Lung (tissue), 9 donors: ENCODE measurements at regions not wholly inside any gene's neighbourhood (a gene's known extent, or its start where the extent isn't known, plus 50 kb on each side); places are given as distances from the start of the nearest gene placed in this dataset.
"Not testable (repeated sequence)": the region's sequence is repeated elsewhere in the genome, so short reads cannot be mapped to it uniquely, and the experiment has no call there.

ENCODE experiments used
- ATAC-seq: fragments of 200-7000 bp; cut with Tn5 transposase; one replicate; pipeline ENCODE4 v1.9.1; 2020; ENCODE audit warnings: moderate number of reproducible peaks; ENCODE audit not compliant: insufficient read depth, low FRiP score
- DNase-seq, 3 donors: peaks; one replicate each; pipeline ENCODE4 v3.0.0-alpha.2; 2013 to 2017
- H3K27ac ChIP-seq, 2 donors: one replicate each; pipeline ENCODE4 v1.5.1; 2013; ENCODE audit warnings: mild to moderate bottlenecking in 2 of 2, moderate library complexity in 2 of 2, control low read depth in 1 of 2, inconsistent platforms in 1 of 2, low read depth in 1 of 2, low read length in 1 of 2
- H3K27me3 ChIP-seq, 3 donors: one replicate each; pipeline ENCODE4 v1.5.1; 2013; ENCODE audit warnings: low read length in 2 of 3; ENCODE audit not compliant: control insufficient read depth in 3 of 3, insufficient read depth in 3 of 3
- H3K36me3 ChIP-seq, 4 donors: one replicate each; pipeline ENCODE4 v1.5.1; 2013; ENCODE audit warnings: low read length in 4 of 4, mild to moderate bottlenecking in 1 of 4, moderate library complexity in 1 of 4; ENCODE audit not compliant: control insufficient read depth in 4 of 4, insufficient read depth in 4 of 4
- H3K4me1 ChIP-seq, 5 donors: one replicate each; pipeline ENCODE4 v1.5.1; 2013; ENCODE audit warnings: low read length in 5 of 5, mild to moderate bottlenecking in 2 of 5, moderate library complexity in 1 of 5; ENCODE audit not compliant: control insufficient read depth in 5 of 5, insufficient read depth in 5 of 5
- H3K4me3 ChIP-seq: one replicate; pipeline ENCODE4 v1.5.1; 2013; ENCODE audit warnings: mild to moderate bottlenecking, control low read depth, moderate library complexity
- H3K9ac ChIP-seq, 2 donors: one replicate each; pipeline ENCODE4 v1.5.1; 2013; ENCODE audit warnings: low read length in 2 of 2, control low read depth in 1 of 2; ENCODE audit not compliant: insufficient read depth in 1 of 2
- H3K9me3 ChIP-seq, 4 donors: one replicate each; pipeline ENCODE4 v1.5.1; 2013; ENCODE audit warnings: low read length in 3 of 4, mild to moderate bottlenecking in 1 of 4, moderate library complexity in 1 of 4; ENCODE audit not compliant: control insufficient read depth in 4 of 4, insufficient read depth in 3 of 4
- WGBS, 2 donors: extraction: QIAGEN DNeasy Blood & Tissue Kit; methylation state at CpG; one replicate each; pipeline ENCODE4 v1.1.7; 2013; 5-methylcytosine and 5-hydroxymethylcytosine counted together
- donor health status: Bipolar disorder and iron deficiency.
- donor health status: healthy.
- donor health status: DM: yes; HTN: yes; CAD: no.

DNA sequence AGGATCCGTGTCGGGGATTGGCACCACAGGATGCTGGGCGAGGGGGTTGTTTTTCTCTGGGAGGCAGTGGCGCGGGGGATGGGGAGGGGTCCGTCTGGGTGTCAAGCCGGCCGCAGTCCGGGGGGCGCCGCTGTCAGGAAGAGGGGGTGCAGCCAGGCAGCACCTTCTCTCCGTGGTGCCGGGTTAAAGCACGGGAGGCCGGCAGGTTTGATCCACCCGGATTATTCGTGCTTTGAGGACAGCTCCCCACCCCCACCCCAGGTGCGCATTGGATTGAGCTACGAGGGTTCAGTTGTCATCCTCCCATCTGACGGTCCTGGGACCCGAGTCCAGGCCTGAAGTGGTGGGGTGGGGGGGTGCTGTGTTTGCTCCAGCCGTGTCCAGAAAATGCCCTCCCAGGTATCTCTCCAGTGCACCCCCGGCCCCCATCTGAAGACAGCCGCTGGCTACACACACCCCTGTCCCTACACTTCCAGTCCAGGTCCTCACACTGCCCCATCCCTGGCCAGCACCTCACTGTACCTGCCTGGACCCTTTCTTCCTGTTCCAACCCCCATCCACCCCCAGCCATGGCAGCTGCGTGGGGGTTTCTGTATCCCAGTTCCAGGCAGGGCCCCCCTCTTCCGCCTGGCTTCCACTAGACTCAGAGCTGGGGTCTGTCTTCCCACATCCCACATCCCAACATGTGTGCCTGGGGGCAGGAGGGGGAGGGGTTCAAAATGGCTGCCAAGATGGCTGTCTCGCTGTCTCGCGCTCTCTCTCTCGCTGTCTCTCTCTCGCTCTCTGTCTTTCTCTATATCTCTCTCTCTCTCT is 114.0 kb downstream of the CRLF3 start:
- Histone ChIP-seq H3K4me3 (peak overlapping the region; percentile 68), H3K4me1 (peaks cover 0 to 22% (median 6%) of the 10 kb centered on the region in 5 donors)
- H3K9ac ChIP-seq, H3K9me3 ChIP-seq, H3K36me3 ChIP-seq, H3K27me3 ChIP-seq, DNase-seq, ATAC-seq, H3K27ac ChIP-seq: not testable (repeated sequence)
- WGBS, 2 donors = 24 to 25% methylated on average over 26 to 31 of the region's 31 CpGs

DNA sequence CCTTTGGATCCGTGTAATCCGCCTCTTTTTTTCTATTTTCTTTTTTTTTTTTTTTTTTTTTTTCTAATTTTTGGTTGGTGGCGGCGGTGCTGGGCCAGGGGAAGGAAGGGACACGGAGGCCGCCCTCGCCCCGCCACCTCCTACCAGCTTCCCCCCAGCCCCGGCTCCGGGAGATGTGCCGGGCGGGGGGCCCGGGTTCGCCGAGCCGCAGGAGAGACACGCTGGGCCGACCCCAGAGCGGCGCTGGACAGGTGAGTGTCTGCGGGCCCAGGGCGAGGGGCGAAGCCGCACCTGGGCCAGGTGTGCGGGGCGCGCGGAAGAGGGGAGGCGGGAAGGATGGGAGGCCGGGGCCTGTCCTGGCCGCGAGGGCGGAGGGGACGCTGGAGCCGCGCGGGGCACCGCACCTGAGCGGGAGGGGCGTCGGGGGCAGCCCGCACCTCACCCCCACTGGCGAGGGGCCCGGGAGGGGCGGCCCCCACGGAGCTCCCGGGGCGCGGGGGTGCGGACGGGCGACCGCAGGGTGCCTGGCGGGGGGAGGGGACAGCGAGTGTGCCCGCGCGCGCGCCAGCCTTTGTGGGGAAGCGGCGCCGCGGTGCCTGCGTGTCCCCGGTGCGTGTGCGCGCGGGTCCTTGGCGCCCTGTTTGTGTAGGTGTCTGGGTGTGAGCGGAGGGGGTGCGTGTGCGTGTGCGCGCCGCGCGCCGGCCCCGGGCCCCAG is 114.8 kb downstream of the CRLF3 start:
- not testable (repeated sequence) for H3K9me3 ChIP-seq, H3K9ac ChIP-seq, H3K36me3 ChIP-seq, H3K27ac ChIP-seq, H3K27me3 ChIP-seq, ATAC-seq
- Histone ChIP-seq H3K4me1 (peaks cover 0 to 25% (median 6%) of the 10 kb centered on the region in 5 donors), H3K4me3 (peak overlapping the region; percentile 68)
- 1% methylated on average over 33 to 81 of the region's 81 CpGs for WGBS, 2 donors
- peak in 1 of 3 donors; percentile 48 for DNase-seq

DNA sequence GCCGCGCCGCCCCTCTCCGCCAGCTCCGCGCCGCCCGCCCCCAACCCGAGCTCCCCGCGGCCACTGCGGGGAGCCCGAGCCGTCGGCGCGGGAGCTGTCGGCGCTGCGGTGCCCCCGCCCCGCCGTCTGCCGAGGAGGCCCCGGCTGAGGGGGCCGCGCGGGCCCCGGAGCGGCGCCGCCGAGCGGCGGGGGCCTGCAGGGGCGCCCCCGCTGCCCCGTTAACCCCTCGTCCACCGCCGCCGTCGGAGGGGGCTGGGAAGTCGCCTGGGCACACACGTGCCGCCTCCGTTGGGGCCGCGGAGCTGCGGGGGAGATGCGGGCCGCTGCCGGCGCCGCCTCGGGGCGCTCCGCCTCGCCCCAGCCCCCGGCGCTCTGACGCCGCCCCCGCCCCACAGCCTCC is 115.4 kb downstream of the CRLF3 start:
- H3K27me3 ChIP-seq, H3K36me3 ChIP-seq, H3K9ac ChIP-seq, H3K27ac ChIP-seq, H3K9me3 ChIP-seq: not testable (repeated sequence)
- H3K4me3 ChIP-seq = peak overlapping the region; percentile 56
- WGBS, 2 donors = 0% methylated on average over 4 to 63 of the region's 64 CpGs
- DNase-seq (peak in 2 of 3 donors; percentile 50 to 64), ATAC-seq (peak; percentile 8)
- H3K4me1 ChIP-seq = peaks cover 0 to 25% (median 6%) of the 10 kb centered on the region in 5 donors

DNA sequence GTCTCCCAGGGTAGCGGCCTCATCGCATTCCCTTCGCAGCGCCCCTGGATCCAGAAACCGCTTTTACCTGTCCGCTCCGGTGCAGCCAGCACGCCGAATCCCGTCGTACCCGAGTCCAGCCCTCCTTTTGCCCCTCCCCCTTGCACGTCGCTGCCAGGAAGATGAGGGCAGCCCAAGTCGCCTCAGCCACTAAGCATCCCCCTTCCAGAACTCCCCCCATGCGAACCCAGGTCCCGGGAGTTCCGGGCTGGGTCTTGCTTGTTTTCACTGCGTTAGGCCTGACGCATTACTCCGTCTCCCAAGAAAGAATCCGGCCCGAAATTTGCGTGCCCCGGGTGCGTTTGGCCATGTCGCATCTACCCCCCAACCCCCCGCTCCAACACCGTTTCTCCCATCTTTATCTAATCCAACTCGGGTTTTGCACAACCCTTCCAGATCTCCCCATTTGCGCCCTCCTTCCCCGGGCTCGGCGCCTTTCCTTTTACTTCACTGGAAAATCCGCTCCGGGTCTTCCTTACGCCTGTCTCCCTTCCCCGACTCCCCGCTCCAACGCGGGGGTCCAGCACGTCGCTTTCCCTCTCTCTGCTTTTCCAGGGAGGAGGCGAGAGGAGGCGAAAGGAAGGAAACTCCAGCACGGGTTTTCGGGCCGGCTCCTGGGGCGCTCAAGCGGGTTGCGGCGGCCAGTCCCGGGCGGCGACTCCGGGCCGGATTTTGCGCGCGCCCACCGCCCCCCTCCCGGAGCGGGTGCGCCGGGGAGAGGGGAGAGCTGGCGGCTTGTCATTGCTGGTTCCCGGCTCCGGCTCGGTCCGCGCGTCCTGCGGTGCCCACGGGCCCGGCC is 116.0 kb downstream of the CRLF3 start:
- not testable (repeated sequence) for H3K36me3 ChIP-seq, H3K9me3 ChIP-seq, H3K27me3 ChIP-seq
- peak; percentile 98 to 99 (median 98) for DNase-seq
- Histone ChIP-seq H3K4me1 (peaks cover 0 to 25% (median 6%) of the 10 kb centered on the region in 5 donors), H3K4me3 (peak overlapping the region; percentile 56), H3K27ac (peak overlapping the region in 1 of 2 donors; percentile 41), H3K9ac (peak overlapping the region; percentile 37 to 82)
- ATAC-seq = peak; percentile 87
- WGBS, 2 donors = 0% methylated on average over 53 to 75 of the region's 75 CpGs

DNA sequence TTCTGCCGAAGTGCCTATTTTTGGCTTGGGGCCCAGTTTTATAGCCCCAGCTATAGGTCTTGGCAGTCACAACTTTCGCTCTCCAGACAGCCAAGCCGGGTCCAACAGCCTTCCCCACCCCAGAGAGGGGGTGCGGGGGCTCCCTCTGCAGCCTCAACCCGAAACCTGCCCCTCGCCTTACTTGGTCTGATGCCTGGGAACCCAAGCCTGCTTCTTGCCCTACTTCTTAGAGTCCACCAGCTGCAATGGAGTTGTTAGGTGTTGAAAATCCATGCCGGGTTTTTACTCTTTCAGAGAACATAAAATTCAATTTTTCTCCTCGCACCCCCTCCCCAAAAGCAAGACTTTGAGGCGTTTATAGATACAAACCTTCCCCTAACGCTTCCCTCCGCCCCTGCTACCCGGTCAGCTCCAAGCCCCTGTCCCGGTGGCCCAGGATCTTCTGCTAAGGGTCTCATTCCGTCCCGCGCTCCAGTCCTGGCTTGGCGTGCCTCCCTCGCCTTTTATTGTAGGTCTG is 116.7 kb downstream of the CRLF3 start:
- not testable (repeated sequence) for ATAC-seq, H3K27me3 ChIP-seq, H3K9me3 ChIP-seq, H3K36me3 ChIP-seq
- Histone ChIP-seq H3K9ac (peak overlapping the region; percentile 37 to 82), H3K4me1 (peaks cover 0 to 25% (median 6%) of the 10 kb centered on the region in 5 donors), H3K4me3 (peak overlapping the region; percentile 56), H3K27ac (peak overlapping the region in 1 of 2 donors; percentile 41)
- peak; percentile 85 to 92 (median 91) for DNase-seq
- WGBS, 2 donors = 1% methylated on average over 18 of the region's 18 CpGs

DNA sequence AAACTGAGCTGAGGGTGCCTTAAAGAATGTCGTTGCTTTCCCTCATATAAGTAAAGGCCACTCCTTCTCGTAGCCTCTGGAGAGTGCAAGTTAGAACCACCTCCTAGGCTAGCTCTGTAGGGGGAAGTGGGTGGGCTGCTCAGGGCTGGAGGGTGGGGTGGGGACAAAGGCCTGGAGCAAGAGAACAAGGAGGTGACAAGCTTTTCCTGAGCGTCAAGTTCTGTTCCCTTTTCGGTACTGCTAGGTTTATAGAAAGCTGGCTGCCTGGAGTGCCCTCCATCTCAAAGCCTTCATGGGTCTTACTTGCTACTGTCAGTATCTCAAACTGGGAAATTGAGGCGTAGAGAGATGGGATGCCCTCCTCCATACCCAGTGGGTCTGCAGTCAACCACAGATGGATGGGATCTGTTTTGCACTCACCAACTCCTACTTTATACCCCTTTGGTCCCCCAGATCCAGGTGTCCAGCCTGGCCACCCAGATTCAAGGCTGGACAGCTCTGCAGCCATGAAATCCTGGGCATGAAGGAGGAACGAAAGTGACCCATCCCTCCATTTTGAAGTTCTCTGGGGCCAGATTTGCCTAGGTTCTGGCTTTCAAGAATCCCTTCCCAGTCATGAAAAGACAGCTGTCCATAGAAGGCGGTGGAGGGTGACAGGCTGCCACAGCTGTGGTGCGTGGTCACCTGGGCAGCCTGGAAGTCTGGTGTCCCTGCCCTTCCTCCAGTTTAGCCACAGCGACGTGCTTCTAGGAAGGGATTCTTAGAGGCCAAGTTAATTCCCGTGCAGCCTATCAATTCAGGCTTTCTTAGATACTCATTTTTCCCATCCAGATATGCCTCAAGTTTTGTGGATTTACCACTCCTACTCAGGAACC is 117.8 kb downstream of the CRLF3 start:
- WGBS, 2 donors = 31 to 44% methylated on average over 11 of the region's 11 CpGs
- H3K9me3 ChIP-seq, H3K4me3 ChIP-seq, H3K27me3 ChIP-seq, ATAC-seq, H3K36me3 ChIP-seq, DNase-seq, H3K27ac ChIP-seq: not testable (repeated sequence)
- peaks cover 0 to 25% (median 6%) of the 10 kb centered on the region in 5 donors for H3K4me1 ChIP-seq
- H3K9ac ChIP-seq = peak overlapping the region in 1 of 2 donors; percentile 13

DNA sequence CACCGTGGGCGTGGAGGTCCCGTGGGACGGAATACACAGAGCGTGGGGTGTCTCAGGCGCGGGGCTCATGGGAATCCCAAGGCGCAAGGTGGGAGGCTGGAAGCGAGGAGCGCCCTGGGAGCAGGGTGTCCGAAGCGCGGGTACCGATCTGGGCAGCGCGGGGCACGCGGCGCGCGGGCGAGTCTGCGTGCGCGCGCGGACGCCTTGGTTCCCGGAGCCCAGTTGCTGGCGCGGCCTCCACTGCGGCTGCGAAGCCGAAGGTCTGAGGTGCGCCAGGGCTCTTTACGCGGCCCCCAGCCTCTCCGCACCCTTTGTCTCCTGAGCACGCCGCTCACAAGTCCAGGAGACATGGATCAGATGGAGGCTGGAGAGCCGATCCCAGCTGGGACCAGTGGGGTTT is 118.5 kb downstream of the CRLF3 start:
- peak in 2 of 3 donors; percentile 27 to 47 for DNase-seq

More for the DNA sequence above, 118.5 kb downstream of the CRLF3 start:
- H3K27me3 ChIP-seq, H3K36me3 ChIP-seq, ATAC-seq, H3K9me3 ChIP-seq, H3K4me3 ChIP-seq, H3K27ac ChIP-seq, H3K9ac ChIP-seq: not testable (repeated sequence)
- H3K4me1 ChIP-seq = peaks cover 0 to 23% (median 6%) of the 10 kb centered on the region in 5 donors
- WGBS, 2 donors = 1 to 4% methylated on average over 26 to 41 of the region's 41 CpGs
